Panc1 (cell line): ENCODE measurements at regions not wholly inside any gene's neighbourhood (a gene's known extent, or its start where the extent isn't known, plus 50 kb on each side); places are given as distances from the start of the nearest gene placed in this dataset.

Source experiments
- CTCF ChIP-seq: fragments of 450-650 bp; IDR thresholded peaks from 2 replicates; pipeline ENCODE4 v1.5.1; 2017; ENCODE audit warnings: mild to moderate bottlenecking
- POLR2AphosphoS5 ChIP-seq: IDR thresholded peaks from 2 replicates; pipeline ENCODE4 v1.6.1; 2012; ENCODE audit warnings: mild to moderate bottlenecking, low read depth, low read length, moderate library complexity

- TF ChIP-seq CTCF: no peak
- TF ChIP-seq POLR2AphosphoS5: no peak
Measured at GRCh38 chr14:55769877-55770276, 189.9 kb downstream of the KTN1 start.
